Tibial nerve (tissue), 4 donors: ENCODE measurements at regions not wholly inside any gene's neighbourhood (a gene's known extent, or its start where the extent isn't known, plus 50 kb on each side); places are given as distances from the start of the nearest gene placed in this dataset.

ENCODE experiments used
- CTCF ChIP-seq, 5 experiments: fragments of 200-600 bp in 3 of 5; fragments of 450-650 bp in 2 of 5; sonication (generic) in 3 of 5; IDR thresholded peaks; one replicate each; pipeline ENCODE4 v1.5.1; 2016 to 2019; ENCODE audit warnings: antibody characterized with exemption in 5 of 5, mild to moderate bottlenecking in 3 of 5, moderate library complexity in 2 of 5
- EP300 ChIP-seq, 2 donors: sonication (generic); formaldehyde crosslinking; IDR thresholded peaks; one replicate each; pipeline ENCODE4 v1.6.1; 2017; ENCODE audit warnings: antibody characterized with exemption in 2 of 2, mild to moderate bottlenecking in 1 of 2
- POLR2A ChIP-seq, 2 donors: fragments of 450-650 bp; IDR thresholded peaks; one replicate each; pipeline ENCODE4 v1.6.1; 2017; ENCODE audit warnings: antibody characterized with exemption in 2 of 2, mild to moderate bottlenecking in 2 of 2, moderate library complexity in 2 of 2

- TF ChIP-seq CTCF (IDR thresholded peaks at IDR 0.05) (no peak), POLR2A (IDR thresholded peaks at IDR 0.05) (no peak), EP300 (IDR thresholded peaks at IDR 0.05) (no peak)
Measured at GRCh38 chr2:81853341-81853740, 1548.8 kb upstream of the LRRTM1 start.
